Suprapubic skin (tissue), 4 donors: ENCODE measurements at regions not wholly inside any gene's neighbourhood (a gene's known extent, or its start where the extent isn't known, plus 50 kb on each side); places are given as distances from the start of the nearest gene placed in this dataset.

Source experiments
- DNase-seq, 2 donors: peaks; one replicate each; pipeline ENCODE4 v3.0.0-alpha.2; 2019; ENCODE audit warnings: low spot score in 2 of 2
- H3K27ac ChIP-seq: fragments of 200-600 bp; sonication (generic); one replicate; pipeline ENCODE4 v1.5.1; 2019
- H3K27me3 ChIP-seq: fragments of 200-600 bp; sonication (generic); one replicate; pipeline ENCODE4 v1.5.1; 2019
- H3K36me3 ChIP-seq: fragments of 200-600 bp; sonication (generic); one replicate; pipeline ENCODE4 v1.5.1; 2019
- H3K4me1 ChIP-seq: fragments of 200-600 bp; sonication (generic); one replicate; pipeline ENCODE4 v1.5.1; 2019
- H3K4me3 ChIP-seq: fragments of 200-600 bp; sonication (generic); one replicate; pipeline ENCODE4 v1.5.1; 2019; ENCODE audit warnings: mild to moderate bottlenecking
- H3K9me3 ChIP-seq: fragments of 200-600 bp; sonication (generic); one replicate; pipeline ENCODE4 v1.5.1; 2019
- CTCF ChIP-seq, 2 donors: fragments of 200-600 bp in 1 of 2; fragments of 450-650 bp in 1 of 2; sonication (generic) in 1 of 2; IDR thresholded peaks; one replicate each; pipeline ENCODE4 v1.5.1; 2016 to 2019; ENCODE audit warnings: antibody characterized with exemption in 2 of 2, mild to moderate bottlenecking in 1 of 2, moderate library complexity in 1 of 2
- EP300 ChIP-seq: sonication (generic); formaldehyde crosslinking; IDR thresholded peaks from one replicate; pipeline ENCODE4 v1.6.1; 2017; ENCODE audit warnings: antibody characterized with exemption
- POLR2A ChIP-seq, 2 donors: fragments of 450-650 bp; IDR thresholded peaks; one replicate each; pipeline ENCODE4 v1.6.1; 2017; ENCODE audit warnings: antibody characterized with exemption in 2 of 2, mild to moderate bottlenecking in 2 of 2, moderate library complexity in 2 of 2
- POLR2AphosphoS5 ChIP-seq, 3 donors: sonication (generic); formaldehyde crosslinking; IDR thresholded peaks; one replicate each; pipeline ENCODE4 v1.6.1; 2017; ENCODE audit warnings: antibody characterized with exemption in 3 of 3
- WGBS: methylation state at CpG from one replicate; pipeline ENCODE4 v1.1.5; 2018; 5-methylcytosine and 5-hydroxymethylcytosine counted together

GRCh38 chr16:63187638-63188037 is 1151.4 kb upstream of the CDH8 start:
- 65% methylated on average over 3 of the region's 3 CpGs for WGBS
- DNase-seq, result no peak
- H3K36me3 ChIP-seq, result no peaks in the 10 kb centered on the region
- no peak overlapping the region for H3K4me3 ChIP-seq
- no peaks in the 10 kb centered on the region for H3K9me3 ChIP-seq
- H3K27ac ChIP-seq, result no peak overlapping the region
- TF ChIP-seq CTCF (IDR thresholded peaks at IDR 0.05) (no peak), EP300 (no peak), POLR2AphosphoS5 (IDR thresholded peaks at IDR 0.05) (no peak), POLR2A (IDR thresholded peaks at IDR 0.05) (no peak)
- no peaks in the 10 kb centered on the region for H3K4me1 ChIP-seq
- no peaks in the 10 kb centered on the region for H3K27me3 ChIP-seq

- no peak for DNase-seq
- WGBS, result 41% methylated on average over 4 of the region's 4 CpGs
- H3K9me3 ChIP-seq, result peaks cover 8% of the 10 kb centered on the region
- no peaks in the 10 kb centered on the region for H3K4me1 ChIP-seq
- H3K27ac ChIP-seq, result no peak overlapping the region
- no peak overlapping the region for H3K4me3 ChIP-seq
- no peak for TF ChIP-seq POLR2AphosphoS5 (IDR thresholded peaks at IDR 0.05)
- TF ChIP-seq EP300, result no peak
- no peak for TF ChIP-seq CTCF (IDR thresholded peaks at IDR 0.05)
- TF ChIP-seq POLR2A (IDR thresholded peaks at IDR 0.05), result no peak
- H3K36me3 ChIP-seq, result no peaks in the 10 kb centered on the region
- H3K27me3 ChIP-seq, result no peaks in the 10 kb centered on the region
Measured at GRCh38 chr16:63185235-63185780, 1149.1 kb upstream of the CDH8 start.

GRCh38 chr16:63183743-63184142 is 1147.5 kb upstream of the CDH8 start:
- DNase-seq, result no peak
- no peaks in the 10 kb centered on the region for H3K36me3 ChIP-seq
- no peaks in the 10 kb centered on the region for H3K4me1 ChIP-seq
- H3K9me3 ChIP-seq, result peaks cover 8% of the 10 kb centered on the region
- TF ChIP-seq POLR2AphosphoS5 (IDR thresholded peaks at IDR 0.05) (no peak), POLR2A (IDR thresholded peaks at IDR 0.05) (no peak), EP300 (no peak), CTCF (IDR thresholded peaks at IDR 0.05) (no peak)
- no peak overlapping the region for H3K27ac ChIP-seq
- no peaks in the 10 kb centered on the region for H3K27me3 ChIP-seq
- WGBS, result 27% methylated on average over 2 of the region's 2 CpGs
- H3K4me3 ChIP-seq, result no peak overlapping the region

- H3K9me3 ChIP-seq, result no peaks in the 10 kb centered on the region
- no peak overlapping the region for H3K4me3 ChIP-seq
- TF ChIP-seq POLR2A (IDR thresholded peaks at IDR 0.05), result no peak
- TF ChIP-seq CTCF (IDR thresholded peaks at IDR 0.05), result no peak
- TF ChIP-seq EP300, result no peak
- TF ChIP-seq POLR2AphosphoS5 (IDR thresholded peaks at IDR 0.05), result no peak
- no peaks in the 10 kb centered on the region for H3K36me3 ChIP-seq
- no peak overlapping the region for H3K27ac ChIP-seq
- DNase-seq, result no peak
- H3K27me3 ChIP-seq, result no peaks in the 10 kb centered on the region
- H3K4me1 ChIP-seq, result no peaks in the 10 kb centered on the region
Measured at GRCh38 chr16:63175313-63175712, 1139.1 kb upstream of the CDH8 start.

- Histone ChIP-seq H3K27ac (no peak overlapping the region), H3K4me1 (no peaks in the 10 kb centered on the region), H3K4me3 (no peak overlapping the region), H3K27me3 (no peaks in the 10 kb centered on the region), H3K9me3 (no peaks in the 10 kb centered on the region), H3K36me3 (no peaks in the 10 kb centered on the region)
- no peak for TF ChIP-seq EP300
- no peak for TF ChIP-seq CTCF (IDR thresholded peaks at IDR 0.05)
- no peak for TF ChIP-seq POLR2A (IDR thresholded peaks at IDR 0.05)
- no peak for TF ChIP-seq POLR2AphosphoS5 (IDR thresholded peaks at IDR 0.05)
- DNase-seq, result no peak
Measured at GRCh38 chr16:63174801-63175200, 1138.6 kb upstream of the CDH8 start.
